NCI-H1436 treated with DMSO at 0.1 percent for 48 hours (cell line): ENCODE measurements at regions not wholly inside any gene's neighbourhood (a gene's known extent, or its start where the extent isn't known, plus 50 kb on each side); places are given as distances from the start of the nearest gene placed in this dataset.
"Not testable (repeated sequence)": the region's sequence is repeated elsewhere in the genome, so short reads cannot be mapped to it uniquely, and the experiment has no call there.

Source experiments
- DNase-seq: peaks from one replicate; lab custom pipeline; 2025; lab: John Stamatoyannopoulos, UW

DNA sequence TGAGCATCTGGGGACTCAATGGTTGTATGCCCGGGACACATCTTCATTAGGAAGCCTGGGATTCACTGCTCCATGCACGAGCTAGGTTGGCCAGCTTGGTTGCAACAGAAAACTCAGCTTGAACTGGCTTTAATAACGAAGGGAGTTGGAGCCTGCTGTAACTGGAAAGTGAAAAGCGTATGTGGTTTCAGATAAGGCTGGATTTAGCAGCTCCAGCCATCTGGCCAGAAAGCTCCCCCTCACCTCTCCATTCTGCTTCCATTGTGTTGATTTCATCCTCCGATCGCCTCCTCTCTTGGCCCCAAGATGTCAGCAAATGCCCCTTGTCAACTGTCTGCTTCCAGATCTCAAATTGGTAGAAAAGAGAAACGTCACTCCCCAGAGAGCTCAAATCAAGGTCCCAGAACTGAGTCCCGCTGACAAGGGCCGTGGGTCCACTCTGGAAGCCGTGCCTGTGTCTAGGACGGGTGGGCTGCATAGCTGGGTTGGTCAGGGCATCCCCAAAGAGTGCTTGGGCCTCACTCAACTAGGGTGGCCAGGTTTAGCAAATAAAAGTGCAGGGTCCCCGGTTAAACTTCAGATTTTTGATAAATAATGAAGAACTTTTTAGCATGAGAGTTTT lies 117.0 kb upstream of the PMEPA1 start:
- DNase-seq = no peak

DNA sequence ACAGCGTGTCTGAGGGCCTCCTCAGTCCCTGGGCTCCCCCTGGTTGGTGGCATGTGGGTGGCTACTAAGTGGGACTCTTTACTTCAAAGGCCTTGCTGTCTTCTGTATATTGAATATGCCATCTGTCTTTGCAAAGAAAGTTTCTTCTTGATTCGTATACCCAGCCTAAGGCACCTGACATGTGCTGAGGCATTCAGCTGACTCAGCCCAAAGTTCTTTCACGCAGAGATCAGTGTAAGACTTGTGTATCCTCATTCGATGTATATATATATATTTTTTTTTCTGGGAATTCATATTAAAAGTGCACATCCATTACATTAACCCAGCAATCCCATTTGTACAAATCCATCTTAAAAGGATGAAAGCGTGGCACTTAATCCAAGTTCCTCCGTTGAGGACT lies 115.1 kb upstream of the PMEPA1 start:
- no peak for DNase-seq

DNA sequence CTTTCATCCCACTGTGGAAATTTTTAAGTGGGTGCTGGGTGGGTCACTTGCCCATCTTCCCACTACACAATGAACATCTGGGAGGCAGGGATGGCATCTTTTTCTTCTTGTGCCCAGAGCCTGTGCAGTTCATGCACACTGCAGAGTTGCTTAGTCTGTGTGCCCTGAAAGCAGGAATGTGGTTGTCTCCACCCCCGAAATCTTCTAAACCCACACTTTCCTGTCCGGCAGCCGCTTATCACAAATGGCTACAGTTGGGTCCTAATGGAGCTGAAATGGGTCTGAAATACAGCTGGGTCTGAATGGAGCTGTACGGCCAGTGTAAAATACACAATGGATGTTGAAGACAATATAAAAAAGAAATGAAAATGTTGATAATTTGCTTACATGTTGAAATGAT lies 112.1 kb upstream of the PMEPA1 start:
- no peak for DNase-seq

DNA sequence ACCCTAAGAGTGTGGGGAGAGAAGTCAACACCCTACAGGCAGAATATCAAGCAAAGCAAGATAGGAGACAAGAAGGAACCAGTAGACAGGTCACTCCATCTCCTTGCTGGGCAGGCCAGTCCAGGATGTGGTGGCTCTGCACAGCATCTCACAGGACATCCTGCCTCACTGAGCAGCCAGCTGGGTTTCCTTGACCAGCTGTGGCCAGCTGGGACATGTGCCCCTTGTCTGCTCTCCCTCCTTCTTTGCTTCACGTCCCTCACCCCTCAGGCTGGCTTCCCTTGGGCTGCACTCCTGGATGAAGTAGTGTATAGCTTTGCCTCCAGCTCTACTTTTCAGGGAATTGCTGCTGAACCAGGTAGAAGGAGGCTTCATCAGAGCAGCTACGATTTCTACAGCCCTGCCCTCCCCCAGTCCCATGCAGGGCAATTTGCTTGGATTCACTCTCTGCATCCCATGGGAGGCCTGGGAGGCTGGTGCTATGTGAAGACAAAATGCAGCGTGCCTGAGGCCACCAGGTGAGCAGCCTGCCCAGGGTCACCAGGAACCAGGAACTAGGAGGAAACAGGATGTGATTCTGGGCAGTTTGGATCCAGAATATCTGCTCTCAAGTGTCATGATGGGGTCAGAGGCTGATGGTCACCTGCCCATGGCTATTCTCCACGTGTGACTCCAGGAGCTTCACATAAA lies 110.0 kb upstream of the PMEPA1 start:
- no peak for DNase-seq

DNA sequence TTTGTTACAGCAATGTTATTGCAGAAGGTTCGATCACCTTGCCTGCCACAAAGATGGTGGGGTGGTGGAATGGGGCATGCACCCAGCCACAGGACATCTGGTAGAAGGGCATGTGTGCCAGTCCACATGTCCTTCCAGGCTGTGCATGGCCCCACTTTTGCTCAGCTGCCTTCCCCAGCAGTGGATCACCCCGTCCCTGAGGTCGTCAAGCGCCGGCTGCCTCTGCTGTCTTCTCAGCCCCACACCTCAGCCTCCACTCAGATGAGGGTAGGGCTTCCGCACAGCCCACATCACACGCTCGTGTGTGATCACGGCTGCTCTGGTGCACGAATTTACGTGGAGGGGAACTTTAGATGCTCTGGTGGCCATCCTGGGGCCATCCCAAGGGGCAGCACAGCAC lies 109.5 kb upstream of the PMEPA1 start:
- DNase-seq = no peak

DNA sequence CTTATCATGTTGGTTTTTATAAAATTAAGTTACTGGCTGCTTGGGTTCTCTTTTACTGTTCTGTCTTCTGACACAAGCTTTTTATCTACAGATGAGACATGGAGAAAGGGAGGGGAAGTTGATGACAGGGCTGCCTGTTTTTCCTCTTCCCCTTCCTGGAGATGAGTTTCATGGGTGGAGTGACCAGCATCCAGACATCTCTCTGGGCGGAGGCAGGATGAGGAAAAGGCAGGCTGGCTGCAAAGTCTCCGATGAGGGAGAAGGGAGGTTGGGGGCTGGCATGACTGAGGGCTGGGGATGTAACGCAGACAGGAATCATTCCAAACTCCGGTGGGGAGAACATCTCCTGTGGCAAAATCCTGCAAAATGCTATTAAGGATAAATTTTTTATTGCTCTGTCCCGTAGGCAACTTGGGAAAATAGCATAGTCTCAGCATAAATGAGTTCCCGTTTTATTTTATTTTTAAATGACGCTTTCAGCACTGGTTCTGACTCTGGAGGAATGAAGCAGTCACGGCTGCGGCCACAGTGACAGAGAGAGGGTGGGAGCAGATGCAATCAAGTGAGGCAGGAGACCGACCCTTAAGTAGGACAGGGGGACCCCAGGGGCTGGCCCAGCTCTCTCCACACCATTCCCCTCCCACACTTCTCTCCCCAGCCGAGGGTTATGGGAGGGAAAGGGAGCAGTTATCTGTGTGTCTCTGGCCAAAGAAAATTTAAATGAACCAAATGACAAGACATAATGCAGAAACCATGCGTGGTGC lies 108.8 kb upstream of the PMEPA1 start:
- DNase-seq = no peak

DNA sequence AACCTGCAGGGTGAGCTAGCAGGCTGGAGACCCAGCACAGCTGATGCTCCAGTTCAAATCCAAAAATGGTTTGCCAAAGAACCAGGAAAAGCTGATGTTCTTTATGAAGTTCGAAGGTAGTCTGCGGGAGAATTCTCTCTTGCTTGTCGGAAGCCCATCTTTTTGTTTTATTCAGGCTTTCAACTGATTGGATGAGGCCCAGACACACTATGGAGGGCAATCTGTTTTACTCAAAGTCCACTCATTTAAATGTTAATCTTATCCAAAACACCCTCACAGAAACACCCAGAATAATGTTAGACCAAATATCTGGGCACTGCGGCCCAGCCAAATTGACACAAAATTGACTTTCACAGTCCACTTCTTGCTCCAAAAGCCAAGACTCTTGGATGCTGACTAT lies 105.6 kb upstream of the PMEPA1 start:
- DNase-seq = no peak

DNA sequence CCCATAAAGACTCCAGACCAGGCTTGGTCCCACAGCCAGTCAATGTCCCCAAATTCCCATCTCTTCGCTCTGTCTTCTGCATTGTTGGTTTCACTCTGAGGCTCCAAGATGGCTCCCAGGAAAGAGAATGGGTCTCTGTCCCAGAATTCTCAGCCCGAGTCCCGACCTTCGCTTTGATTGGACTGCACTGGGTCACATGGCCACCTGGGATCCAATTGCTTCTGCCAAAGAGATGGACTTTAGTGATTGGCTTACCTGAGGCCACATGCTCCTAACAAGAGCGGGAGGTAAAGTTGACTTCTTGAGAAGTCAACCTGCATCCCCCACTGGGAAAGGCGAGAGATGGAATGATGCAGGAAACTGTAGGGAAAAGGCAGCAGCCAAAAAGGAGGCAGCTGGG lies 104.7 kb upstream of the PMEPA1 start:
- no peak for DNase-seq

DNA sequence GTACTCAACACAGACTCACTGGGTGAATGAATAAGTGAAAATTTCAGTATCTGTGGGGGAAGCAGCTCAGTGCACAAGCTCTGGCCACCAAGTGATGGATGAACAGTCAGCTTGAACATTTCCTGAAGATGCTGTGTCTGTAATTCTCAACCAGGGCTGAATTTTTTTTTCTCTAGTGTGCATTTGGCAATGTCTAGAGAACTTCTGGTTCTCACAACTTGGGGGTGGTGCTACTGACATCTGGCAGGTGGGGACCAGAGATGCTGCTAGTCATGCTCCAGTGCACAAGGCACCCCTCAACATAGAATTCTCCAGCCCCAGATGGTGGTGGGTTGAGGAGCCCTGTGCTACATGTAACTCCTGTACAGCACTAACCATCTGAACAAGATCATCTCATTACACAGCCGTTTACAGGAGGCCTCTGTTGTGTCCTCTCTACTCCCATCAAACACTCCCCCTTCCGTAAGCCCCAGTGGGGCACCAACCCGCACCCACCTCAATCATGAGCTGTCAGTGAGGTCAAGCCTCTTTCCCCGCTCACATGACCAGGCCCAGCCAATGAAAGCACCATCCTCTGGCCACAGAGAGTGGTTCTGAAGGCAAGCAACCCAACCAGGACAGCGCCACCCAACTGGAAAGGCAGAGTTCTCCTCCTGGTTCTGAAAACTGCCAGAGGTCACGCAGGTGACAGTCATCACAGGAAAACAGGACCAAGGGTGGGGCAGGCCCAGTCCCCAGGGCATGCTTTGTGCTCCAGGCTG lies 103.9 kb upstream of the PMEPA1 start:
- DNase-seq = no peak

DNA sequence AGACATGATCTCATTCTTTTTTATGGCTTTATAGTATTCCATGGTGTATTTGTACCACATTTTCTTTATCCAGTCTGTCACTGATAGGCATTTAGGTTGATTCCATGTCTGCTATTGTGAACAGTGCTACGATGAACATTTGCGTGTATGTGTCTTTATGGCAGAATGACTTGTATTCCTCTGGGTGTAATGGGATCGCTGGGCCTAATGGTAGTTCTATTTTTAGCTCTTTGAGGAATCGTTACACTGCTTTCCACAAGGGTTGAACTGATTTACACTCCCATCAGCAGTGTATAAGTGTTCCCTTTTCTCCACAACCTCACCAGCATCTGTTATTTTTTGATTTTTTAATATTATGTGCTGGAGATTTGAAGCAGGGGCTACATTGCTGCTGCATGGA lies 102.8 kb upstream of the PMEPA1 start:
- DNase-seq = not testable (repeated sequence)

DNA sequence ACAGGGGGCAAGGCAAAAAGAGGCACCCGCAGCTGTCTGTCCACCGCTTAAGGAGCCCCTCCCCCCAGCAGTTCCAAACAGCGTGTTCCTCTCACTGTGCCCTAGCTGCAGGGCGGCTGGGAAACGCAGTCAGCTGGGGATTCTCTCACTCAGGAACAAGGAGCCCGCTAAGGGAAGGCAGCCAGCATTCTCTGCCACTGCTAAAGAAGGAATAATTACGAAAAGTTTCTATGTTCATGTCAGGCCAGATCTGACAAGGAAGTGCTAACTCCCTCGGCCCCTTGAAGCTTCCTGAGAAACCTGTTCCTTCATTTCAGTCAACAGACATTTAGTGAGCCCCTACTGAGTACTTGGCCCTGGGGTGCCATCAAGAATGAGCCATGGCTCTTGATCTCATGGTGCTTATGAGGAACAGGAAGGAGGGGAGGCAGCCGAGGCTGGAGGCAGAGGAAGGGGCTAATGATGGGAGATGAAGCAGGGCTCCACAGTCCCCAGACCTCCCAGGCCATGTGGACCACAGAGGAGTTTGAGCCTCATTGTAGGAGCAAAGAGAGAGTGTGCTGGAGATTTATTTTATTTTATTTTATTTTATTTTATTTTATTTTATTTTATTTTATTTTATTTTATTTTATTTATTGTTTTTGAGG lies 101.7 kb upstream of the PMEPA1 start:
- no peak for DNase-seq

DNA sequence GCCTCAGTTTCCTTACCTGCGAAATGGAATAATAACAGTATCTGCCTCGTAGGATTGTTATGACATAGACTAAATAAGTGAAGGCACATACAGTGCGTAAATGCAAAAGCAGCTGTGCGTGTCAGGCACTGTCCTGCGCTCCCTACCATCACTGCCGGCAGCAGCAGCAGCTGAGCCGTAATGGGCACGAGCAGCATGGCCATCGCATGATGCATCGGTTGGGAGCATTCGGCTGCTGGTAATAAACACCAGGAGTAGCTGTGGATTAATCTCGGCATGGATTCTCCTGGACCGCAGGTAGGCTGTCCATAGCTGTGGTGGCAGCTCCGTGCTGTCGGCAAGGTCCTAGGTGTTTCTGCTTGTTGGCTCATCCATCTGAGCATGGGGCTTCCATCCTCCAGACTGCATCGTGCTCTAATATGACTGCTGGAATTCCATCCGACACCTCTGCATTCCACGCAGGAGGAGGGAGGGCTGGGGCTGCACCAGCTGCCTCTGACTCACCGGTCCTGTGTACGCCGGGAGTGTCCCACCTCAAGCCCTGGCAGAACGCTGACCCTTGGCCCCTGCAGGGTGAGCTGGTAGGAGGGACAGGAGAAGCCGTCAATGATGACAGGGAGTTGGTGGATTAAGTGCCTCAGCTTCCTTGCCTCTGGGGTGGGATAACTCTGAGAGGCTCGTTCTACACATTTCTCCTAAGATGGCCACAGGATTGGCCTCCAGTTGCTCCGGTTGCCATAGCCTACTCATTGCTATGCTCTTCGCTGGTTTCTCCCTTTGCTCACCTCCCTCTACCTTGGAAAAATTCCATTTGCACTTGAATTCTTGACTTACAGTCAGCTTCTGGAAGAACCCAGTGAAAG lies 100.9 kb upstream of the PMEPA1 start:
- no peak for DNase-seq

DNA sequence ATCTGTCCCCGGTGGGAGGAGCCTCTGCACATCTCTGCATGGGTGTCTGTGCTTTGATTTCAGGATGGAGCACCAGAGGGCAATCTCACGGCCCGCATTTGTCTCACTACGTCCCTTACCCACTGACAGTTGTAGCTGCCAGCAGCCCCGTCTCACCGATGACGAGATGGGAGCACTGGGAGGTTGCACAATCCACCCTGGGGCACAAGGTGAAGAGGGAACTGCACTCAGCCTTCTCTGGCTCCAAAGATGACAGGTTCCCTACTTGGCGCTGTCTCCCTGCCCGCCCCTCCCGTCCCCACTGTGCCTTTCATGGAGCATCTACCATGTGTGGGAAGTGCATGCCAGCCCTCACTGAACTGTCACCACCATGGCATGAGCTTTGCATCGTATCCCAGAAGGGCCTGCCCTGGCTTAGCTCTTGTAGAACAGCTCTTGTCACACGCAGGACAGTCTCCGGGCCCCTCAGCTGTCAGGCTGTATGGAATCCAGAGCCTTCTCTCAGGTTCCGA lies 99.9 kb upstream of the PMEPA1 start:
- no peak for DNase-seq

DNA sequence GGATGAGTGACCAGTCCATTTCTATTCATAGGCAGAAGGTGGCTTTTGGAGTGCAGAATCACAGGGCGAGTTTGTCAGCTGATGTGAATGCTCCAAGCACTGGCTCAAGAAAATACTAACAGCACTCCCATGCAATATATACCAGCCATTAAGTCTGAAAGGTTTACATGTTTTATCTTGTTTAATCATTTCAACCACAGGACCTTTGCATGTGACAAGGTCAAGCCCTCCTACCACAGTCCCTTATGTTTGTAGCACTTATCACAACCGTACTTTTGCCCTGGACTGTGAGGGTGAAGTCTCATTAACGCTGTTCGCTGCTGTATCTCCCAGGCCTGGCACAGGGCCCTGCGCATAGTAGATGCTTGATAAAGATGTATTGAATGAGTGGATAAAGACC lies 99.3 kb upstream of the PMEPA1 start:
- DNase-seq = no peak

DNA sequence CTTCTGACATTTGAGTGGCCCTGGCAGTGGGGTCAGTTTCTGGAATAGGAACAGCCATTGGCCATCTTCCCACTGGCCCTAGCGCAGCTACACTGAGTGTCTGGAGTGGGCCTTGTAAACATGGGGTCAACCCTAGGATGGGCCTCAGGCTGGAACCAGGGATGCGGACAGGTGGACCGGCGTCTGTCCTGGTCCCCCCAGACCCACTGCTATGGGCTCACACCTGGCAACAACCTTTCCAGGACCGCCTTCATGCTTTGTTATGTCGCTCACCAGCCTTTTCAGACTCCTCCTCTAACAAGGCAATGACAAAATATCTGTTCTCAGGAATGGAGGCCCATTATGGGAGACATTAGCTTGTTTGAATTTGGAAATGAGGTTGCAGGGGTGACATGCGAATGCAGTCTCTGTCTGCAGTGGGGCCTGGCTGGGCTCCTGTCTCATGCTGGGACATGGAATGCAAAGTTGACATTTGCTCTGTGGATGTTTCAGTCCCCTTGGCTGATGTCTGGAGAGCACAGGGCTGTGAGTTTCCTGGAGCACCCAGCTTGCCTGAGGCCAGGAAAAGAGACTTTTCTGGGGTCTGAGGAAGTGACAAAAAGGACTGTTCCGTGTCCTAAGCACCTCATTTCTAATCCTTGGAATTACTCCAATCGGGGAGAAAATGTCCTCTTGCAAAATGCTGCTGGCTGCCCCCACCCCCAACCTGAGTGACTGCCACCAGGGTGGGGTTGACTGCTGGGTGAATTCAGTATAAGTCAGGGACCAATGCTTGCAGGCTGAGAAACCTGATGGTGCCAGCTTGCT lies 98.7 kb upstream of the PMEPA1 start:
- DNase-seq = no peak

DNA sequence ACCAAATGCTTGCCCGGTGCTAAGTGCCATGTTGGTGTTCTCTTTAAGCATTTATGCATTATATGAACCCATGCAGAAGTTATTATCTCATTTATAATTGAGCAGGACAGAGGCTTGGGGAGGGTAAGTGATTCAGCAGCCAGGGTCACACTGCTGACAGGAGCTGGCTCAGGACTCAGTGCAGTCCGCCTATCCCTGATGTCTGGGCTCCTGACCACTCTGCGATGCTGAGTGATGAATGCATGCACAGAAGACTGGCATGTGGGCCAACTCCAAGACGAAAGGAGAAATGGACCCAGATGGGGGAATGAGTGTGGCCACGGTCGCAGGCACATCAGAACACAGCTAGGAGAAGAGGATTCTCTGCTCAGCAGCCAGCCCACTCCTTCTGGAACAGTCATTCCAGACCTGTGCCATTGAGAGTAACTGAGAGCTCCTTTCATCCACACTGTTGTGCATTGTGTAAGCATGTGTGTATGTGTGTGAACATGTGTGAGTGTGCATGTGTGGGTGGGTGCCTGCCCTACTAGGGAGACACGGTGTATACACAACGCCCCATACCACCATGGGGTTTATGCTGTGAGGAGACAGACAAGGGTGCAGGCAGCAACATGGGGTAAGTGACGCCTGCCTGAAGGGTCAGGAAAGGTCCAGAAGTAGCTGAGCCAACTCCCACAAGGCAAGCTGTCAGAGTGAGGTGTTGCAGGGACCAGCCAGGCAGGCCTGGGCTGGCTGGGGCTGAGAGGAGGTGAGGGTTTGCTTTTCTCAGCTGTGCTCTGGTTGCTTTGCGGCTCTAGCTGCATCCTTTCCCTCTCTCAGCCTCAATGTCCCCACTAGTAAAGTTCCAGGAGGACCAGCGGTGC lies 97.8 kb upstream of the PMEPA1 start:
- no peak for DNase-seq

DNA sequence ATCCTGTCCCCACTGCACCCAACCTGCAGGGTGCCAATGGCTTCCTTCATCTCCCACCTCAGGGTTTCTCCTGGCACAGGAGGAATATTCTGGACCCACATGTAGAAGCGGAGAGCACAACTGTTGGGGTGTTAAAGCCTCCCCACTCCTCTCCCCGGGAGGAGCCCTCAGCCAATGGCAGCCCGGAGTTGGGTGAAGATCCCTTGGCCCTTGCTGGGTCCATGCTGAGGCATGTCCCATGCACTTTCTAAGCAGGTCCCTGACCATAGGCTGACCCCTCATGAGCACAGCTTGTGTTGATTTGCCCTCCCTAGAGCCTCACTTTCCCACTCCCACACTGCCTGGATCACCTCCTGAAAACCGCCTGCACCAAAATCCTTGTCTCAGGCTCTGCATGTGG lies 97.2 kb upstream of the PMEPA1 start:
- DNase-seq = no peak

DNA sequence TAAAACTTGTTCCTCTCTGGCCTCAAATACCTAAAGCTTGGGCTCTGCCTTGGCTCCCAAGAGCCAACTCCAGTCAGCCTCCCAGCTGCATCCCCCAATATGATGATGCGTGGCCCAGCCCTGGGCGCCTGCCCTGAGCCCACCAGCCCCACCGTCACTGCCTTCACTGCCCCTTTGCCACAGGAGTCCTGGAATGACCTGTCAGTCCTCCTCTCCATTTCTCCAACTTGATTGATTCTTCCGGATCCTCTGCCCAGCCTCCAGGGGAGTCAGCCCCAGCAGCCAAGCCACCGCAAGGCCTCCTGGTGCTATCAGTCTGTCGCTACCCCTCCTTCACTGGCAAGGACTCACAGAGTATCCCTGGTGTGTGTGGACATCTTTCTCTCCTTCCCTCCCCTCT lies 96.7 kb upstream of the PMEPA1 start:
- no peak for DNase-seq

DNA sequence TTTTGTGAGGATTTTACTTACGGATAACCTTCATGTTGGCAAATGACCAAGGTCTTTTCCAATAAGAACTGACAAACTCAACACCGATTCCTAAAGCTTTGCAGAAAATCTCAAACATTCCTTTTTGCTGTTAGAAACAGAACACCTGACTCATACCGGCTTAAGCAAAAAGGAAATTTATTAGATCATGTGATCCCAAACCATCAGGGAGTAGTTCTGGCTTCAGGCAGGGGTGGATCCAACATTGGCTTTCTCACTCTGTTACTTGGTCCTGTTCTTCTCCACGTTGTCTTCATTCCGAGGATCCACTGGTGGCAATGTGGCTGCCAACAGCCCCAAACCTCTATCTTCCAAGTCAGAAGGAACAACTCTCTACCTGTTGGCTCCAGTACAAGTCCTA lies 95.9 kb upstream of the PMEPA1 start:
- DNase-seq = no peak
